ENCODE measurements at regions not wholly inside any gene's neighbourhood (a gene's known extent, or its start where the extent isn't known, plus 50 kb on each side); places are given as distances from the start of the nearest gene placed in this dataset.

GRCh38 chr17:70668938-70669778 lies 499.8 kb downstream of the KCNJ2 start:
- TF ChIP-seq CTCF (IDR thresholded peaks at IDR 0.05; ENCODE audit: insufficient read depth, low read depth, low read length, missing control alignments) = no peak
- H3K4me3 ChIP-seq (ENCODE audit: low read length) = no peak overlapping the region
- no peak for DNase-seq (ENCODE audit: low read depth)

- no peak overlapping the region for H3K4me3 ChIP-seq (ENCODE audit: low read length)
- TF ChIP-seq CTCF (IDR thresholded peaks at IDR 0.05; ENCODE audit: insufficient read depth, low read depth, low read length, missing control alignments) = no peak
- DNase-seq (ENCODE audit: low read depth) = no peak
Measured at GRCh38 chr17:70674061-70674460, 504.7 kb downstream of the KCNJ2 start.

- no peak overlapping the region for H3K4me3 ChIP-seq (ENCODE audit: low read length)
- no peak for TF ChIP-seq CTCF (IDR thresholded peaks at IDR 0.05; ENCODE audit: insufficient read depth, low read depth, low read length, missing control alignments)
- DNase-seq (ENCODE audit: low read depth) = no peak
Measured at GRCh38 chr17:70675070-70675590, 505.8 kb downstream of the KCNJ2 start.

GRCh38 chr17:70677783-70678647 lies 508.7 kb downstream of the KCNJ2 start:
- no peak for DNase-seq (ENCODE audit: low read depth)
- no peak overlapping the region for H3K4me3 ChIP-seq (ENCODE audit: low read length)
- TF ChIP-seq CTCF (IDR thresholded peaks at IDR 0.05; ENCODE audit: insufficient read depth, low read depth, low read length, missing control alignments) = no peak

- no peak for TF ChIP-seq CTCF (IDR thresholded peaks at IDR 0.05; ENCODE audit: insufficient read depth, low read depth, low read length, missing control alignments)
- H3K4me3 ChIP-seq (ENCODE audit: low read length) = no peak overlapping the region
- DNase-seq (ENCODE audit: low read depth) = no peak
Measured at GRCh38 chr17:70678889-70679288, 509.6 kb downstream of the KCNJ2 start.

- DNase-seq (ENCODE audit: low read depth) = no peak
- TF ChIP-seq CTCF (IDR thresholded peaks at IDR 0.05; ENCODE audit: insufficient read depth, low read depth, low read length, missing control alignments) = no peak
- no peak overlapping the region for H3K4me3 ChIP-seq (ENCODE audit: low read length)
Measured at GRCh38 chr17:70683936-70684335, 514.6 kb downstream of the KCNJ2 start.
